ENCODE measurements at regions not wholly inside any gene's neighbourhood (a gene's known extent, or its start where the extent isn't known, plus 50 kb on each side); places are given as distances from the start of the nearest gene placed in this dataset.

GRCh38 chr7:19373334-19373733 is 228.1 kb upstream of the FERD3L start:
- H2AFZ ChIP-seq, result no peak overlapping the region
- Mint-ChIP-seq H3K4me1 (peaks cover 19% of the 10 kb centered on the region), H3K27ac (no peak overlapping the region), H3K4me3 (no peak overlapping the region), H3K27me3 (ENCODE audit: insufficient read depth, low read depth, poor library complexity) (no peaks in the 10 kb centered on the region), H3K36me3 (ENCODE audit: low read depth) (no peaks in the 10 kb centered on the region), H3K9me3 (0 out of 3 replicates have a peak, but pooled peaks cover 5% of the 10 kb centered on the region)
- H3K36me3 ChIP-seq (ENCODE audit: insufficient read depth), result no peaks in the 10 kb centered on the region
- ATAC-seq, result no peak
- H3K4me1 ChIP-seq (ENCODE audit: insufficient read depth), result peaks cover 17% of the 10 kb centered on the region
- H3K79me2 ChIP-seq (replicated peaks; ENCODE audit: insufficient read depth), result no peaks in the 10 kb centered on the region
- no peaks in the 10 kb centered on the region for H4K20me1 ChIP-seq (replicated peaks; ENCODE audit: insufficient read depth)
- H3K27ac ChIP-seq (ENCODE audit: low read depth), result no peak overlapping the region
- no peak overlapping the region for H3K4me3 ChIP-seq
- no peak overlapping the region for H3K4me2 ChIP-seq
- H3K9me2 ChIP-seq (ENCODE audit: insufficient read depth), result no peaks in the 10 kb centered on the region
- no peak for TF ChIP-seq JUNB (IDR thresholded peaks at IDR 0.05; ENCODE audit: unreplicated experiment)
- TF ChIP-seq CREB1 (CRISPR knock-in tag; IDR thresholded peaks at IDR 0.05; ENCODE audit: low read depth), result no peak
- TF ChIP-seq, protein P1, sequence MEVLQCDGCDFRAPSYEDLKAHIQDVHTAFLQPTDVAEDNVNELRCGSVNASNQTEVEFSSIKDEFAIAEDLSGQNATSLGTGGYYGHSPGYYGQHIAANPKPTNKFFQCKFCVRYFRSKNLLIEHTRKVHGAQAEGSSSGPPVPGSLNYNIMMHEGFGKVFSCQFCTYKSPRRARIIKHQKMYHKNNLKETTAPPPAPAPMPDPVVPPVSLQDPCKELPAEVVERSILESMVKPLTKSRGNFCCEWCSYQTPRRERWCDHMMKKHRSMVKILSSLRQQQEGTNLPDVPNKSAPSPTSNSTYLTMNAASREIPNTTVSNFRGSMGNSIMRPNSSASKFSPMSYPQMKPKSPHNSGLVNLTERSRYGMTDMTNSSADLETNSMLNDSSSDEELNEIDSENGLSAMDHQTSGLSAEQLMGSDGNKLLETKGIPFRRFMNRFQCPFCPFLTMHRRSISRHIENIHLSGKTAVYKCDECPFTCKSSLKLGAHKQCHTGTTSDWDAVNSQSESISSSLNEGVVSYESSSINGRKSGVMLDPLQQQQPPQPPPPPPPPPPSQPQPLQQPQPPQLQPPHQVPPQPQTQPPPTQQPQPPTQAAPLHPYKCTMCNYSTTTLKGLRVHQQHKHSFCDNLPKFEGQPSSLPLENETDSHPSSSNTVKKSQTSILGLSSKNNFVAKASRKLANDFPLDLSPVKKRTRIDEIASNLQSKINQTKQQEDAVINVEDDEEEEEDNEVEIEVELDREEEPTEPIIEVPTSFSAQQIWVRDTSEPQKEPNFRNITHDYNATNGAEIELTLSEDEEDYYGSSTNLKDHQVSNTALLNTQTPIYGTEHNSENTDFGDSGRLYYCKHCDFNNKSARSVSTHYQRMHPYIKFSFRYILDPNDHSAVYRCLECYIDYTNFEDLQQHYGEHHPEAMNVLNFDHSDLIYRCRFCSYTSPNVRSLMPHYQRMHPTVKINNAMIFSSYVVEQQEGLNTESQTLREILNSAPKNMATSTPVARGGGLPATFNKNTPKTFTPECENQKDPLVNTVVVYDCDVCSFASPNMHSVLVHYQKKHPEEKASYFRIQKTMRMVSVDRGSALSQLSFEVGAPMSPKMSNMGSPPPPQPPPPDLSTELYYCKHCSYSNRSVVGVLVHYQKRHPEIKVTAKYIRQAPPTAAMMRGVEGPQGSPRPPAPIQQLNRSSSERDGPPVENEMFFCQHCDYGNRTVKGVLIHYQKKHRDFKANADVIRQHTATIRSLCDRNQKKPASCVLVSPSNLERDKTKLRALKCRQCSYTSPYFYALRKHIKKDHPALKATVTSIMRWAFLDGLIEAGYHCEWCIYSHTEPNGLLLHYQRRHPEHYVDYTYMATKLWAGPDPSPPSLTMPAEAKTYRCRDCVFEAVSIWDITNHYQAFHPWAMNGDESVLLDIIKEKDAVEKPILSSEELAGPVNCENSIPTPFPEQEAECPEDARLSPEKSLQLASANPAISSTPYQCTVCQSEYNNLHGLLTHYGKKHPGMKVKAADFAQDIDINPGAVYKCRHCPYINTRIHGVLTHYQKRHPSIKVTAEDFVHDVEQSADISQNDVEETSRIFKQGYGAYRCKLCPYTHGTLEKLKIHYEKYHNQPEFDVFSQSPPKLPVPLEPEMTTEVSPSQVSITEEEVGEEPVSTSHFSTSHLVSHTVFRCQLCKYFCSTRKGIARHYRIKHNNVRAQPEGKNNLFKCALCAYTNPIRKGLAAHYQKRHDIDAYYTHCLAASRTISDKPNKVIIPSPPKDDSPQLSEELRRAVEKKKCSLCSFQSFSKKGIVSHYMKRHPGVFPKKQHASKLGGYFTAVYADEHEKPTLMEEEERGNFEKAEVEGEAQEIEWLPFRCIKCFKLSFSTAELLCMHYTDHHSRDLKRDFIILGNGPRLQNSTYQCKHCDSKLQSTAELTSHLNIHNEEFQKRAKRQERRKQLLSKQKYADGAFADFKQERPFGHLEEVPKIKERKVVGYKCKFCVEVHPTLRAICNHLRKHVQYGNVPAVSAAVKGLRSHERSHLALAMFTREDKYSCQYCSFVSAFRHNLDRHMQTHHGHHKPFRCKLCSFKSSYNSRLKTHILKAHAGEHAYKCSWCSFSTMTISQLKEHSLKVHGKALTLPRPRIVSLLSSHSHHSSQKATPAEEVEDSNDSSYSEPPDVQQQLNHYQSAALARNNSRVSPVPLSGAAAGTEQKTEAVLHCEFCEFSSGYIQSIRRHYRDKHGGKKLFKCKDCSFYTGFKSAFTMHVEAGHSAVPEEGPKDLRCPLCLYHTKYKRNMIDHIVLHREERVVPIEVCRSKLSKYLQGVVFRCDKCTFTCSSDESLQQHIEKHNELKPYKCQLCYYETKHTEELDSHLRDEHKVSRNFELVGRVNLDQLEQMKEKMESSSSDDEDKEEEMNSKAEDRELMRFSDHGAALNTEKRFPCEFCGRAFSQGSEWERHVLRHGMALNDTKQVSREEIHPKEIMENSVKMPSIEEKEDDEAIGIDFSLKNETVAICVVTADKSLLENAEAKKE (CRISPR knock-in tag; IDR thresholded peaks at IDR 0.05), result no peak
- no peak for TF ChIP-seq POLR2AphosphoS5 (IDR thresholded peaks at IDR 0.05; ENCODE audit: low read depth)
- H3F3A ChIP-seq (replicated peaks; ENCODE audit: low read depth), result no peaks in the 10 kb centered on the region
- DNase-seq (ENCODE audit: low spot score), result no peak
- no peaks in the 10 kb centered on the region for H3K27me3 ChIP-seq (ENCODE audit: insufficient read depth)

- peaks cover 38% of the 10 kb centered on the region for H3K4me1 Mint-ChIP-seq
- peaks cover 28% of the 10 kb centered on the region for H3K4me1 ChIP-seq (ENCODE audit: insufficient read depth)
- no peak overlapping the region for H3K4me3 Mint-ChIP-seq
- ATAC-seq (no peak), DNase-seq (ENCODE audit: low spot score) (no peak)
- no peaks in the 10 kb centered on the region for H3K27me3 Mint-ChIP-seq (ENCODE audit: insufficient read depth, low read depth, poor library complexity)
- H3K9me2 ChIP-seq (ENCODE audit: insufficient read depth), result no peaks in the 10 kb centered on the region
- H3K27ac ChIP-seq (ENCODE audit: low read depth), result no peak overlapping the region
- no peak overlapping the region; the same call in 1 of the 2 replicates for H3K27ac Mint-ChIP-seq
- H3K36me3 ChIP-seq (ENCODE audit: insufficient read depth), result no peaks in the 10 kb centered on the region
- H3K79me2 ChIP-seq (replicated peaks; ENCODE audit: insufficient read depth), result no peaks in the 10 kb centered on the region
- H2AFZ ChIP-seq, result no peak overlapping the region
- no peaks in the 10 kb centered on the region for H3K9me3 Mint-ChIP-seq
- no peaks in the 10 kb centered on the region for H3K36me3 Mint-ChIP-seq (ENCODE audit: low read depth)
- no peak overlapping the region for H3K4me3 ChIP-seq
- no peaks in the 10 kb centered on the region for H4K20me1 ChIP-seq (replicated peaks; ENCODE audit: insufficient read depth)
- peak overlapping the region; percentile 6; the same call in 1 of the 2 replicates for H3K4me2 ChIP-seq
- no peaks in the 10 kb centered on the region for H3K27me3 ChIP-seq (ENCODE audit: insufficient read depth)
- no peaks in the 10 kb centered on the region for H3F3A ChIP-seq (replicated peaks; ENCODE audit: low read depth)
- no peak for TF ChIP-seq CREB1 (CRISPR knock-in tag; IDR thresholded peaks at IDR 0.05; ENCODE audit: low read depth)
- TF ChIP-seq ZNF114 (CRISPR knock-in tag; IDR thresholded peaks at IDR 0.05), result no peak
- TF ChIP-seq, protein P2, sequence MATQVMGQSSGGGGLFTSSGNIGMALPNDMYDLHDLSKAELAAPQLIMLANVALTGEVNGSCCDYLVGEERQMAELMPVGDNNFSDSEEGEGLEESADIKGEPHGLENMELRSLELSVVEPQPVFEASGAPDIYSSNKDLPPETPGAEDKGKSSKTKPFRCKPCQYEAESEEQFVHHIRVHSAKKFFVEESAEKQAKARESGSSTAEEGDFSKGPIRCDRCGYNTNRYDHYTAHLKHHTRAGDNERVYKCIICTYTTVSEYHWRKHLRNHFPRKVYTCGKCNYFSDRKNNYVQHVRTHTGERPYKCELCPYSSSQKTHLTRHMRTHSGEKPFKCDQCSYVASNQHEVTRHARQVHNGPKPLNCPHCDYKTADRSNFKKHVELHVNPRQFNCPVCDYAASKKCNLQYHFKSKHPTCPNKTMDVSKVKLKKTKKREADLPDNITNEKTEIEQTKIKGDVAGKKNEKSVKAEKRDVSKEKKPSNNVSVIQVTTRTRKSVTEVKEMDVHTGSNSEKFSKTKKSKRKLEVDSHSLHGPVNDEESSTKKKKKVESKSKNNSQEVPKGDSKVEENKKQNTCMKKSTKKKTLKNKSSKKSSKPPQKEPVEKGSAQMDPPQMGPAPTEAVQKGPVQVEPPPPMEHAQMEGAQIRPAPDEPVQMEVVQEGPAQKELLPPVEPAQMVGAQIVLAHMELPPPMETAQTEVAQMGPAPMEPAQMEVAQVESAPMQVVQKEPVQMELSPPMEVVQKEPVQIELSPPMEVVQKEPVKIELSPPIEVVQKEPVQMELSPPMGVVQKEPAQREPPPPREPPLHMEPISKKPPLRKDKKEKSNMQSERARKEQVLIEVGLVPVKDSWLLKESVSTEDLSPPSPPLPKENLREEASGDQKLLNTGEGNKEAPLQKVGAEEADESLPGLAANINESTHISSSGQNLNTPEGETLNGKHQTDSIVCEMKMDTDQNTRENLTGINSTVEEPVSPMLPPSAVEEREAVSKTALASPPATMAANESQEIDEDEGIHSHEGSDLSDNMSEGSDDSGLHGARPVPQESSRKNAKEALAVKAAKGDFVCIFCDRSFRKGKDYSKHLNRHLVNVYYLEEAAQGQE (IDR thresholded peaks at IDR 0.05; ENCODE audit: unreplicated experiment), result no peak
Observed at GRCh38 chr7:19369806-19370205, 224.6 kb upstream of the FERD3L start.
